CD4-positive, alpha-beta memory T cell (primary cell): ENCODE measurements at regions not wholly inside any gene's neighbourhood (a gene's known extent, or its start where the extent isn't known, plus 50 kb on each side); places are given as distances from the start of the nearest gene placed in this dataset.

Experiments used
- CTCF ChIA-PET: fragments of 350-600 bp; sonication (Branson Sonifier 250); formaldehyde crosslinking; loops from one replicate; lab custom pipeline; 2021; ENCODE audit warnings: inconsistent platforms; ENCODE audit not compliant: partially characterized antibody; lab: Charles Lee
- POLR2A ChIA-PET: fragments of 350-600 bp; sonication (Branson Sonifier 250); formaldehyde crosslinking; loops from one replicate; lab custom pipeline; 2021; ENCODE audit not compliant: partially characterized antibody; lab: Charles Lee
- DNase-seq, 5 donors: peaks; one replicate each; pipeline versions ENCODE4 v3.0.0 to v3.0.0-alpha.2; 2020 to 2022; ENCODE audit warnings: mixed read lengths in 1 of 5
- H3K27ac ChIP-seq: one replicate; pipeline ENCODE4 v1.7.0; 2013; ENCODE audit warnings: low read depth, low read length
- H3K27me3 ChIP-seq: 2 replicates; pipeline ENCODE4 v1.7.0; 2013; ENCODE audit warnings: mild to moderate bottlenecking, low read length, moderate library complexity; ENCODE audit not compliant: insufficient read depth
- H3K36me3 ChIP-seq: 2 replicates; pipeline ENCODE4 v1.7.0; 2013; ENCODE audit warnings: mild to moderate bottlenecking, low read length, moderate library complexity; ENCODE audit not compliant: insufficient read depth
- H3K4me1 ChIP-seq: 2 replicates; pipeline ENCODE4 v1.7.0; 2013; ENCODE audit warnings: mild to moderate bottlenecking, low read length, moderate library complexity; ENCODE audit not compliant: insufficient read depth
- H3K4me3 ChIP-seq, 2 donors: one replicate each; pipeline ENCODE4 v1.7.0; 2013; ENCODE audit warnings: low read length in 2 of 2, mild to moderate bottlenecking in 1 of 2
- H3K9me3 ChIP-seq, 2 donors: one replicate each; pipeline ENCODE4 v1.7.0; 2013; ENCODE audit warnings: low read length in 2 of 2, control low read depth in 1 of 2; ENCODE audit not compliant: control insufficient read depth in 1 of 2
- H3K27ac Mint-ChIP-seq, 7 donors: one replicate each; pipeline ENCODE4 v1.8.0; 2020 to 2021; ENCODE audit warnings: mixed read lengths in 7 of 7, mild to moderate bottlenecking in 6 of 7, inconsistent platforms in 3 of 7, moderate library complexity in 3 of 7
- H3K27me3 Mint-ChIP-seq, 2 donors: one replicate each; pipeline ENCODE4 v1.8.0; 2020 to 2021; ENCODE audit warnings: mixed read lengths in 2 of 2
- H3K36me3 Mint-ChIP-seq, 2 donors: one replicate each; pipeline ENCODE4 v1.8.0; 2020 to 2021; ENCODE audit warnings: mixed read lengths in 2 of 2, inconsistent platforms in 1 of 2, mild to moderate bottlenecking in 1 of 2
- H3K4me1 Mint-ChIP-seq, 4 donors: one replicate each; pipeline ENCODE4 v1.8.0; 2020 to 2021; ENCODE audit warnings: mixed read lengths in 4 of 4, mild to moderate bottlenecking in 1 of 4
- H3K4me3 Mint-ChIP-seq, 8 donors: one replicate each; pipeline ENCODE4 v1.8.0; 2020 to 2021; ENCODE audit warnings: mixed read lengths in 8 of 8, mild to moderate bottlenecking in 7 of 8, moderate library complexity in 6 of 8, inconsistent platforms in 3 of 8
- H3K9me3 Mint-ChIP-seq, 8 donors: one replicate each; pipeline ENCODE4 v1.8.0; 2020 to 2021; ENCODE audit warnings: mixed read lengths in 8 of 8, mild to moderate bottlenecking in 5 of 8, inconsistent platforms in 3 of 8, moderate library complexity in 1 of 8
- intact Hi-C: fragments of 100-400 bp; cut with micrococcal nuclease; formaldehyde crosslinking; loops from one replicate; pipeline ENCODE4 v1.15.1; 2023

DNA sequence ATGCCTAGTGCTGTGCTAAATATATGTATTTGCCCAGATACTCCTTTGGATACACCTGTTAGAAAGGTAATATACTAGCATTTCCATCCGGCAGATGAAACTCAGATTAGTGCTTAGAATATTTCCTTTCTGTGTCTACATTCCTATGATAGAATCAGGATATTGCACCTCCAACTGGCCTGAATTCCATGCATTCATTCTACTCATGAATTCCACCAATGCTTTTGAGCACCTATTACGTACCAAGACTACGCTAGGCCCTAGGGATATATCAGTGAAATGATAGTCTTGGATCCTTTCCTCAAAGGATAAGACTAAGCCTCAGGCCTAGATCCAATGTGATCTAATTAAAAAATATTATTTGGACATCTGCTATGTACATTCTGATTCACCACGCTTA, 223.8 kb upstream of the SERP2 start:
- H3K27me3 ChIP-seq, result no peaks in the 10 kb centered on the region
- H3K36me3 Mint-ChIP-seq, result no peaks in the 10 kb centered on the region
- no peak for DNase-seq
- H3K4me1 ChIP-seq, result no peaks in the 10 kb centered on the region
- intact Hi-C loops, result no loop called here
- no peaks in the 10 kb centered on the region for H3K9me3 ChIP-seq
- ChIA-PET POLR2A (no interaction called here), CTCF (no interaction called here)
- no peaks in the 10 kb centered on the region for H3K9me3 Mint-ChIP-seq
- H3K4me3 Mint-ChIP-seq, result no peak overlapping the region
- peaks cover 0 to 2% (median 0%) of the 10 kb centered on the region in 4 donors for H3K4me1 Mint-ChIP-seq
- no peaks in the 10 kb centered on the region for H3K36me3 ChIP-seq
- no peak overlapping the region for H3K27ac Mint-ChIP-seq
- no peak overlapping the region for H3K27ac ChIP-seq
- peaks cover 0 to 5% of the 10 kb centered on the region in 2 donors for H3K27me3 Mint-ChIP-seq
- H3K4me3 ChIP-seq, result no peak overlapping the region

GRCh38 chr13:44151474-44151873, 222.2 kb upstream of the SERP2 start:
- H3K27me3 ChIP-seq, result no peaks in the 10 kb centered on the region
- H3K4me1 ChIP-seq, result no peaks in the 10 kb centered on the region
- POLR2A ChIA-PET, result no interaction called here
- Mint-ChIP-seq H3K4me1 (no peaks in the 10 kb centered on the region), H3K9me3 (peaks cover 0 to 1% (median 0%) of the 10 kb centered on the region in 8 donors), H3K4me3 (no peak overlapping the region), H3K27ac (no peak overlapping the region), H3K36me3 (no peaks in the 10 kb centered on the region), H3K27me3 (peaks cover 0 to 2% of the 10 kb centered on the region in 2 donors)
- DNase-seq, result no peak
- CTCF ChIA-PET, result no interaction called here
- H3K27ac ChIP-seq, result no peak overlapping the region
- H3K9me3 ChIP-seq, result no peaks in the 10 kb centered on the region
- intact Hi-C loops, result no loop called here
- no peak overlapping the region for H3K4me3 ChIP-seq
- no peaks in the 10 kb centered on the region for H3K36me3 ChIP-seq

GRCh38 chr13:44153496-44153895, 220.1 kb upstream of the SERP2 start:
- ChIA-PET POLR2A (no interaction called here), CTCF (no interaction called here)
- no peaks in the 10 kb centered on the region for H3K4me1 ChIP-seq
- DNase-seq, result no peak
- no peaks in the 10 kb centered on the region for H3K9me3 ChIP-seq
- no peaks in the 10 kb centered on the region for H3K27me3 ChIP-seq
- no peaks in the 10 kb centered on the region for H3K4me1 Mint-ChIP-seq
- no peak overlapping the region for H3K27ac Mint-ChIP-seq
- H3K4me3 ChIP-seq, result no peak overlapping the region
- H3K36me3 Mint-ChIP-seq, result no peaks in the 10 kb centered on the region
- no peak overlapping the region for H3K4me3 Mint-ChIP-seq
- no peaks in the 10 kb centered on the region for H3K27me3 Mint-ChIP-seq
- H3K27ac ChIP-seq, result no peak overlapping the region
- intact Hi-C loops, result no loop called here
- no peaks in the 10 kb centered on the region for H3K36me3 ChIP-seq
- peaks cover 0 to 1% (median 0%) of the 10 kb centered on the region in 8 donors for H3K9me3 Mint-ChIP-seq

GRCh38 chr13:44155422-44156293, 218.0 kb upstream of the SERP2 start:
- H3K4me1 Mint-ChIP-seq, result no peaks in the 10 kb centered on the region
- Histone ChIP-seq H3K4me1 (no peaks in the 10 kb centered on the region), H3K9me3 (no peaks in the 10 kb centered on the region), H3K27me3 (no peaks in the 10 kb centered on the region), H3K4me3 (no peak overlapping the region), H3K36me3 (no peaks in the 10 kb centered on the region), H3K27ac (no peak overlapping the region)
- POLR2A ChIA-PET, result no interaction called here
- peaks cover 0 to 1% (median 0%) of the 10 kb centered on the region in 8 donors for H3K9me3 Mint-ChIP-seq
- CTCF ChIA-PET, result no interaction called here
- H3K27ac Mint-ChIP-seq, result no peak overlapping the region
- intact Hi-C loops, result no loop called here
- H3K36me3 Mint-ChIP-seq, result no peaks in the 10 kb centered on the region
- no peak for DNase-seq
- no peaks in the 10 kb centered on the region for H3K27me3 Mint-ChIP-seq
- no peak overlapping the region for H3K4me3 Mint-ChIP-seq

DNA sequence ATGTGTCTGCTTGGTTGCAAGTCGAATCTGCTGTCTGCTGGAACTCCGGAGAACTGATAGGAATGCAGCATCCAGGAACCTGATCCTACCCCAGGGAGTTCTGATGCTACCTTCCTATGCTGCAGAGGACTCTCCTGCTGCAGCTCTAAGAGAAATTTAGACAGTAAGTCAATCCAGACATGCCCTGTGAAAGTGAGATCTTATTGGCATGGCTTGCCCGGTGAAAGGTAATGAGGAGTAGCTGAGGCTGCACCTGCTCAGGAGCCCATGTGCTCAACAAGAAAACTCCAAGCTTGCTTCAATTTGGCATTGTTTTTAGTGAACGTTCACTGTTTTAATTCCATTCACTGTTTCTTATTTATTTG, 217.3 kb upstream of the SERP2 start:
- no peaks in the 10 kb centered on the region for H3K27me3 Mint-ChIP-seq
- peaks cover 0 to 1% (median 0%) of the 10 kb centered on the region in 8 donors for H3K9me3 Mint-ChIP-seq
- no peaks in the 10 kb centered on the region for H3K4me1 Mint-ChIP-seq
- no peak overlapping the region for H3K4me3 Mint-ChIP-seq
- no peak overlapping the region for H3K4me3 ChIP-seq
- H3K27ac Mint-ChIP-seq, result no peak overlapping the region
- no peaks in the 10 kb centered on the region for H3K4me1 ChIP-seq
- POLR2A ChIA-PET, result no interaction called here
- H3K27me3 ChIP-seq, result no peaks in the 10 kb centered on the region
- no peaks in the 10 kb centered on the region for H3K36me3 ChIP-seq
- H3K9me3 ChIP-seq, result no peaks in the 10 kb centered on the region
- H3K36me3 Mint-ChIP-seq, result no peaks in the 10 kb centered on the region
- CTCF ChIA-PET, result no interaction called here
- DNase-seq, result no peak
- intact Hi-C loops, result no loop called here
- no peak overlapping the region for H3K27ac ChIP-seq

DNA sequence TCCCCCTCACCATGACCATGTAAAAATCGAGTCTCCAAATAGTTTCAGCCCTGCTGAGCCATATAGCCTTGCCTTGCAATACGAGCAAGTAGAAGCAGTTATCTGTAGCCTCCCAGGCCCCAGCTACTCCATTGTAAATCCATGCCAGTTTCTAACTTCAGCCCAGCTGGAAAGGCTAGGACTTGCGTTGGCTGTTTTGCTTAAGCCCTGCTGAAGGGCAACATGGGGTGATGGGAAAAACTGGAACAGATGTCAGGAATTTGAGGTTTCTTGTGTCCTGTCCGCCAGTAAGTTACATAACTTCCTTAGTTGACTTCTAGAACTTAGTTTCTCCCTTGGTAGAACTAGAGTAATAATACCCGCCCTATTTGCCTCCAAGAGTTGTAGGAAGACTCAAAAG, 216.0 kb upstream of the SERP2 start:
- Mint-ChIP-seq H3K4me3 (no peak overlapping the region), H3K4me1 (no peaks in the 10 kb centered on the region), H3K27ac (no peak overlapping the region), H3K9me3 (peaks cover 0 to 1% (median 0%) of the 10 kb centered on the region in 8 donors), H3K36me3 (no peaks in the 10 kb centered on the region), H3K27me3 (peaks cover 0 to 1% of the 10 kb centered on the region in 2 donors)
- CTCF ChIA-PET, result no interaction called here
- DNase-seq, result no peak
- Histone ChIP-seq H3K9me3 (no peaks in the 10 kb centered on the region), H3K27ac (no peak overlapping the region), H3K4me3 (no peak overlapping the region), H3K27me3 (no peaks in the 10 kb centered on the region), H3K36me3 (no peaks in the 10 kb centered on the region), H3K4me1 (no peaks in the 10 kb centered on the region)
- intact Hi-C loops, result no loop called here
- POLR2A ChIA-PET, result no interaction called here

DNA sequence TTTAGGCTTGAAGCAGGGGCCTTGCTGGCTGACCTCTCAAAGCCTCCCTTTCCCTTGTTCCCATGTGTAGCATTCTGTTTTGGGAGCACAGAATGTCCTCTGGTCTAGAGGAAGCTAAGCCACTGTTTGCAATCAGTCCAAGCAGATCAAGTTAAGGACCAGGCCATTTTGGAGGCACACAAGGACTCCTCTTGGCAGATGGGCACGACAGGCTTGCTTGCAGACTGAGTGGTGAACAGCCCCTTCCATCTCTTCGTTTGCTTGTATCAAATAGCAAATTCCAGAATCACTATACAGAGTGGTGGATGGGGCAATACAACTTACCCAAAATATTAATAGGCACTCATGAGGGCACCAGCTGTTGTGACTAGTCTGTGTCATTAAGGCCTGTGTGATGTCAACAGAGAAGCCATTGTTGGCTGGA, 215.5 kb upstream of the SERP2 start:
- ChIA-PET CTCF (no interaction called here), POLR2A (no interaction called here)
- no peak for DNase-seq
- Histone ChIP-seq H3K4me1 (no peaks in the 10 kb centered on the region), H3K36me3 (no peaks in the 10 kb centered on the region), H3K4me3 (no peak overlapping the region), H3K9me3 (no peaks in the 10 kb centered on the region), H3K27me3 (no peaks in the 10 kb centered on the region), H3K27ac (no peak overlapping the region)
- H3K36me3 Mint-ChIP-seq, result no peaks in the 10 kb centered on the region
- peaks cover 0 to 1% of the 10 kb centered on the region in 2 donors for H3K27me3 Mint-ChIP-seq
- no peak overlapping the region for H3K27ac Mint-ChIP-seq
- intact Hi-C loops, result no loop called here
- H3K4me3 Mint-ChIP-seq, result no peak overlapping the region
- H3K4me1 Mint-ChIP-seq, result no peaks in the 10 kb centered on the region
- H3K9me3 Mint-ChIP-seq, result peaks cover 0 to 1% (median 0%) of the 10 kb centered on the region in 8 donors
